ENCODE measurements at regions not wholly inside any gene's neighbourhood (a gene's known extent, or its start where the extent isn't known, plus 50 kb on each side); places are given as distances from the start of the nearest gene placed in this dataset.

- TF ChIP-seq, protein P1, sequence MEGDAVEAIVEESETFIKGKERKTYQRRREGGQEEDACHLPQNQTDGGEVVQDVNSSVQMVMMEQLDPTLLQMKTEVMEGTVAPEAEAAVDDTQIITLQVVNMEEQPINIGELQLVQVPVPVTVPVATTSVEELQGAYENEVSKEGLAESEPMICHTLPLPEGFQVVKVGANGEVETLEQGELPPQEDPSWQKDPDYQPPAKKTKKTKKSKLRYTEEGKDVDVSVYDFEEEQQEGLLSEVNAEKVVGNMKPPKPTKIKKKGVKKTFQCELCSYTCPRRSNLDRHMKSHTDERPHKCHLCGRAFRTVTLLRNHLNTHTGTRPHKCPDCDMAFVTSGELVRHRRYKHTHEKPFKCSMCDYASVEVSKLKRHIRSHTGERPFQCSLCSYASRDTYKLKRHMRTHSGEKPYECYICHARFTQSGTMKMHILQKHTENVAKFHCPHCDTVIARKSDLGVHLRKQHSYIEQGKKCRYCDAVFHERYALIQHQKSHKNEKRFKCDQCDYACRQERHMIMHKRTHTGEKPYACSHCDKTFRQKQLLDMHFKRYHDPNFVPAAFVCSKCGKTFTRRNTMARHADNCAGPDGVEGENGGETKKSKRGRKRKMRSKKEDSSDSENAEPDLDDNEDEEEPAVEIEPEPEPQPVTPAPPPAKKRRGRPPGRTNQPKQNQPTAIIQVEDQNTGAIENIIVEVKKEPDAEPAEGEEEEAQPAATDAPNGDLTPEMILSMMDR (conservative IDR thresholded peaks at IDR 0.05) = no peak
- no peak for TF ChIP-seq ZFX (IDR thresholded peaks at IDR 0.05)
These were observed 214.0 kb downstream of the OR4C45 start for GRCh38 chr11:50246699-50247098.
